GM12878 (cell line): ENCODE measurements at regions not wholly inside any gene's neighbourhood (a gene's known extent, or its start where the extent isn't known, plus 50 kb on each side); places are given as distances from the start of the nearest gene placed in this dataset.

Source experiments
- FOS ChIP-seq: IDR thresholded peaks from 3 replicates; pipeline ENCODE4 v1.6.1; 2011; ENCODE audit warnings: borderline replicate concordance; ENCODE audit not compliant: insufficient read length; ENCODE audit errors: extremely low read depth
- IKZF1 ChIP-seq: fragments of 450-650 bp; conservative IDR thresholded peaks from 2 replicates; pipeline ENCODE4 v1.6.1; 2017; ENCODE audit warnings: antibody characterized with exemption, mild to moderate bottlenecking
- JUND ChIP-seq: IDR thresholded peaks from 2 replicates; pipeline ENCODE4 v1.6.1; 2012; ENCODE audit warnings: low read depth, mild to moderate bottlenecking, low read length, improper control_type of control experiment, moderate library complexity
- MEF2B ChIP-seq: fragments of 450-650 bp; IDR thresholded peaks from 2 replicates; pipeline ENCODE4 v1.6.1; 2018; ENCODE audit warnings: mild to moderate bottlenecking, moderate library complexity; ENCODE audit not compliant: partially characterized antibody, poor library complexity, severe bottlenecking
- NR2F1 ChIP-seq: fragments of 450-650 bp; conservative IDR thresholded peaks from 2 replicates; pipeline ENCODE4 v1.6.1; 2017; ENCODE audit warnings: mild to moderate bottlenecking
- POLR2A ChIP-seq: IDR thresholded peaks from 2 replicates; pipeline ENCODE4 v1.6.1; 2011; ENCODE audit warnings: low read depth, mild to moderate bottlenecking, low read length
- SIN3A ChIP-seq: IDR thresholded peaks from 2 replicates; pipeline ENCODE4 v1.6.1; 2012; ENCODE audit warnings: low read depth, low read length, improper control_type of control experiment
- SP1 ChIP-seq: IDR thresholded peaks from one replicate; pipeline ENCODE4 v1.6.1; 2011; ENCODE audit warnings: low read depth, low read length
- SREBF2 ChIP-seq: IDR thresholded peaks from 2 replicates; pipeline ENCODE4 v1.6.1; 2012; ENCODE audit warnings: mild to moderate bottlenecking, low read length
- ZNF24 ChIP-seq: fragments of 450-650 bp; IDR thresholded peaks from 2 replicates; pipeline ENCODE4 v1.6.1; 2017; ENCODE audit warnings: antibody characterized with exemption, mild to moderate bottlenecking
- TF ChIP-seq, protein P1 (sequence below): fragments of 450-650 bp; IDR thresholded peaks from 2 replicates; pipeline ENCODE4 v1.6.1; 2018; ENCODE audit warnings: mild to moderate bottlenecking, low read depth, moderate library complexity; ENCODE audit not compliant: partially characterized antibody
- TF ChIP-seq, protein P2 (sequence below), 3 experiments: IDR thresholded peaks in 2 of 3; conservative IDR thresholded peaks in 1 of 3; 2 replicates each; pipeline ENCODE4 v1.5.1; 2011; ENCODE audit warnings: low read depth in 3 of 3, low read length in 3 of 3, mild to moderate bottlenecking in 3 of 3, control low read depth in 2 of 3, moderate library complexity in 2 of 3, inconsistent platforms in 1 of 3, mixed read lengths in 1 of 3; ENCODE audit not compliant: control insufficient read depth in 2 of 3, insufficient read depth in 1 of 3; ENCODE audit errors: extremely low read depth in 1 of 3

DNA sequence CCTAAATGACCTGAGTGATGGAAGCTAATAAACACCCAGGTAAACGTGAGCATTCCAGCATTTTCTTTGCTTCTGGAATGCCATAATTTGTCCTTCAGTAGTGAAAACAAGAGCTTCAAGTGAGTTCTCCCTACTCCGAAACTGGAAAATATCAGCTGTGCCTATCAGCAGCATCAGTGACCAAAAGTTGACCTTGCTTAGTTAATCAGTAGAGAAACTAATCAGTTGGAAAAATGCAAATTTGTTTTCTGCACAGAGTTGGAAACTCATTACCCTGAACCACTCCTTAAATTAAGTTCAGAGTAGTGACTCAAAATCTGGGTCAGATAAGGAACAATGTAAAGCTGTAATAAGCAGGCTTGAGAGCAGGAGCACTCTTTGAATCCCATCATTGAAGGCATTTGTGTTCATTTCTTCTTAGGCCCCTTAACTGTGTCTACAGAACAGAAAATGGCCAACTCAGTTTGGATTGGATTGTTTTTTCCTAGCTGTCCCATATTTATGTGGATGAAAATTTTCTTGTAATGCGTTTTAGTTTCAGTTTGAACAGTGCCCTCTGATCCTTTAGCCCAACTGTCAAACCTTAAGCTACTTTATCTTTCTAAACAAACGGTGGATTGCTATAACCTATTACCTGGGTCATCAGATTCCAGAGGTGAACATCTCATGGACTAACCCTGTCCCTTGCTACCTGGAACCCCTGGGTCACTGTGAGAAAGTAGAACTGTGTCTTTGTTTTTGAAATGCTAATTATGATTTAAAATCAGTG lies 290.4 kb downstream of the TOX3 start (continued):
- TF ChIP-seq, protein P1, sequence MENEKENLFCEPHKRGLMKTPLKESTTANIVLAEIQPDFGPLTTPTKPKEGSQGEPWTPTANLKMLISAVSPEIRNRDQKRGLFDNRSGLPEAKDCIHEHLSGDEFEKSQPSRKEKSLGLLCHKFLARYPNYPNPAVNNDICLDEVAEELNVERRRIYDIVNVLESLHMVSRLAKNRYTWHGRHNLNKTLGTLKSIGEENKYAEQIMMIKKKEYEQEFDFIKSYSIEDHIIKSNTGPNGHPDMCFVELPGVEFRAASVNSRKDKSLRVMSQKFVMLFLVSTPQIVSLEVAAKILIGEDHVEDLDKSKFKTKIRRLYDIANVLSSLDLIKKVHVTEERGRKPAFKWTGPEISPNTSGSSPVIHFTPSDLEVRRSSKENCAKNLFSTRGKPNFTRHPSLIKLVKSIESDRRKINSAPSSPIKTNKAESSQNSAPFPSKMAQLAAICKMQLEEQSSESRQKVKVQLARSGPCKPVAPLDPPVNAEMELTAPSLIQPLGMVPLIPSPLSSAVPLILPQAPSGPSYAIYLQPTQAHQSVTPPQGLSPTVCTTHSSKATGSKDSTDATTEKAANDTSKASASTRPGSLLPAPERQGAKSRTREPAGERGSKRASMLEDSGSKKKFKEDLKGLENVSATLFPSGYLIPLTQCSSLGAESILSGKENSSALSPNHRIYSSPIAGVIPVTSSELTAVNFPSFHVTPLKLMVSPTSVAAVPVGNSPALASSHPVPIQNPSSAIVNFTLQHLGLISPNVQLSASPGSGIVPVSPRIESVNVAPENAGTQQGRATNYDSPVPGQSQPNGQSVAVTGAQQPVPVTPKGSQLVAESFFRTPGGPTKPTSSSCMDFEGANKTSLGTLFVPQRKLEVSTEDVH, result no peak
- TF ChIP-seq SP1 (no peak), FOS (no peak), ZNF24 (no peak), IKZF1 (no peak), JUND (no peak), POLR2A (no peak), MEF2B (no peak), SIN3A (no peak), NR2F1 (no peak), SREBF2 (no peak)
- TF ChIP-seq, protein P2, sequence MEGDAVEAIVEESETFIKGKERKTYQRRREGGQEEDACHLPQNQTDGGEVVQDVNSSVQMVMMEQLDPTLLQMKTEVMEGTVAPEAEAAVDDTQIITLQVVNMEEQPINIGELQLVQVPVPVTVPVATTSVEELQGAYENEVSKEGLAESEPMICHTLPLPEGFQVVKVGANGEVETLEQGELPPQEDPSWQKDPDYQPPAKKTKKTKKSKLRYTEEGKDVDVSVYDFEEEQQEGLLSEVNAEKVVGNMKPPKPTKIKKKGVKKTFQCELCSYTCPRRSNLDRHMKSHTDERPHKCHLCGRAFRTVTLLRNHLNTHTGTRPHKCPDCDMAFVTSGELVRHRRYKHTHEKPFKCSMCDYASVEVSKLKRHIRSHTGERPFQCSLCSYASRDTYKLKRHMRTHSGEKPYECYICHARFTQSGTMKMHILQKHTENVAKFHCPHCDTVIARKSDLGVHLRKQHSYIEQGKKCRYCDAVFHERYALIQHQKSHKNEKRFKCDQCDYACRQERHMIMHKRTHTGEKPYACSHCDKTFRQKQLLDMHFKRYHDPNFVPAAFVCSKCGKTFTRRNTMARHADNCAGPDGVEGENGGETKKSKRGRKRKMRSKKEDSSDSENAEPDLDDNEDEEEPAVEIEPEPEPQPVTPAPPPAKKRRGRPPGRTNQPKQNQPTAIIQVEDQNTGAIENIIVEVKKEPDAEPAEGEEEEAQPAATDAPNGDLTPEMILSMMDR (IDR thresholded peaks at IDR 0.05 in 2 of 3, conservative IDR thresholded peaks at IDR 0.05 in 1 of 3; ENCODE audit: control insufficient read depth in 2 of 3, extremely low read depth in 1 of 3, insufficient read depth in 1 of 3, low read depth in 3 of 3, low read length in 3 of 3), result no peak
